ENCODE measurements at regions not wholly inside any gene's neighbourhood (a gene's known extent, or its start where the extent isn't known, plus 50 kb on each side); places are given as distances from the start of the nearest gene placed in this dataset.

- peaks cover 2% of the 10 kb centered on the region for H3K36me3 Mint-ChIP-seq
- H3K27ac Mint-ChIP-seq: no peak overlapping the region
These were observed 98.2 kb upstream of the C1QTNF9B start for GRCh38 chr13:23995283-23996073.

DNA sequence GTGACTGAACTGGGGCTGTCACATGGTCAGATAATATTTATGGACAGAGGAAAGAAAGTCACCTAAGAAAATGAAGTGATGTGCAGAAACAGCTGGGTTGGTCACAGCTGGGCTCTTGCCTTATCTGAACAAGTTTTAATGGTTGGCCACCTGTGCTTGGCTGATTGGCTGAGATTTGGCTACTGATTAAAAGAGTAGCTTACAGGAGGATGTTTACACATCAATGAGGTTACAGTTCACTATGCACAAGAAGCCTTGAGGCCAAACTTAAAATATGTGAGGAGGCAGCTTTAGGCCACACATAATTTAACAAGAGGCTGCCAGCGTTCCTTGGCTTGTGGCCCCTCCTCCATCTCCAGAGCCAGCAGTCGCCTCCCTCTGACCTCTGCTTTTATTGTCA is 99.2 kb upstream of the C1QTNF9B start:
- Mint-ChIP-seq H3K36me3 (peaks cover 2% of the 10 kb centered on the region), H3K4me1 (no peaks in the 10 kb centered on the region), H3K4me3 (no peak overlapping the region), H3K9me3 (peaks cover 13% of the 10 kb centered on the region), H3K27ac (no peak overlapping the region), H3K27me3 (ENCODE audit: low read depth) (no peaks in the 10 kb centered on the region)
- DNase-seq (ENCODE audit: low spot score in 2 of 2, unreplicated experiment in 2 of 2): no peak
- TF ChIP-seq, protein P1, sequence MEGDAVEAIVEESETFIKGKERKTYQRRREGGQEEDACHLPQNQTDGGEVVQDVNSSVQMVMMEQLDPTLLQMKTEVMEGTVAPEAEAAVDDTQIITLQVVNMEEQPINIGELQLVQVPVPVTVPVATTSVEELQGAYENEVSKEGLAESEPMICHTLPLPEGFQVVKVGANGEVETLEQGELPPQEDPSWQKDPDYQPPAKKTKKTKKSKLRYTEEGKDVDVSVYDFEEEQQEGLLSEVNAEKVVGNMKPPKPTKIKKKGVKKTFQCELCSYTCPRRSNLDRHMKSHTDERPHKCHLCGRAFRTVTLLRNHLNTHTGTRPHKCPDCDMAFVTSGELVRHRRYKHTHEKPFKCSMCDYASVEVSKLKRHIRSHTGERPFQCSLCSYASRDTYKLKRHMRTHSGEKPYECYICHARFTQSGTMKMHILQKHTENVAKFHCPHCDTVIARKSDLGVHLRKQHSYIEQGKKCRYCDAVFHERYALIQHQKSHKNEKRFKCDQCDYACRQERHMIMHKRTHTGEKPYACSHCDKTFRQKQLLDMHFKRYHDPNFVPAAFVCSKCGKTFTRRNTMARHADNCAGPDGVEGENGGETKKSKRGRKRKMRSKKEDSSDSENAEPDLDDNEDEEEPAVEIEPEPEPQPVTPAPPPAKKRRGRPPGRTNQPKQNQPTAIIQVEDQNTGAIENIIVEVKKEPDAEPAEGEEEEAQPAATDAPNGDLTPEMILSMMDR (IDR thresholded peaks at IDR 0.05; ENCODE audit: unreplicated experiment): no peak

More at GRCh38 chr13:23995283-23996073, 98.2 kb upstream of the C1QTNF9B start:
- Mint-ChIP-seq H3K4me3 (no peak overlapping the region), H3K9me3 (peaks cover 13% of the 10 kb centered on the region), H3K27me3 (ENCODE audit: low read depth) (no peaks in the 10 kb centered on the region), H3K4me1 (peaks cover under 1% of the 10 kb centered on the region)
- DNase-seq (ENCODE audit: low spot score in 2 of 2, unreplicated experiment in 2 of 2): no peak
- TF ChIP-seq, protein P1 (IDR thresholded peaks at IDR 0.05; ENCODE audit: unreplicated experiment): no peak

GRCh38 chr13:23999424-23999823 is 102.1 kb upstream of the C1QTNF9B start:
- Mint-ChIP-seq H3K4me3 (no peak overlapping the region), H3K36me3 (peaks cover 2% of the 10 kb centered on the region), H3K4me1 (no peaks in the 10 kb centered on the region), H3K27ac (no peak overlapping the region), H3K9me3 (peaks cover 13% of the 10 kb centered on the region), H3K27me3 (ENCODE audit: low read depth) (no peaks in the 10 kb centered on the region)
- TF ChIP-seq, protein P1 (IDR thresholded peaks at IDR 0.05; ENCODE audit: unreplicated experiment): no peak
- no peak for DNase-seq (ENCODE audit: low spot score in 2 of 2, unreplicated experiment in 2 of 2)

- no peak for DNase-seq (ENCODE audit: low spot score in 2 of 2, unreplicated experiment in 2 of 2)
- H3K27me3 Mint-ChIP-seq (ENCODE audit: low read depth): no peaks in the 10 kb centered on the region
- TF ChIP-seq, protein P1 (IDR thresholded peaks at IDR 0.05; ENCODE audit: unreplicated experiment): no peak
- no peak overlapping the region for H3K27ac Mint-ChIP-seq
- H3K4me1 Mint-ChIP-seq: peaks cover 18% of the 10 kb centered on the region
- no peak overlapping the region for H3K4me3 Mint-ChIP-seq
- H3K9me3 Mint-ChIP-seq: peaks cover 3% of the 10 kb centered on the region
- H3K36me3 Mint-ChIP-seq: no peaks in the 10 kb centered on the region
These were observed 105.0 kb upstream of the C1QTNF9B start for GRCh38 chr13:24002206-24002815.

GRCh38 chr13:24004142-24004899 is 107.0 kb upstream of the C1QTNF9B start:
- DNase-seq (ENCODE audit: low spot score in 2 of 2, unreplicated experiment in 2 of 2): no peak
- Mint-ChIP-seq H3K9me3 (no peaks in the 10 kb centered on the region), H3K4me1 (peaks cover 18% of the 10 kb centered on the region), H3K27me3 (ENCODE audit: low read depth) (no peaks in the 10 kb centered on the region), H3K4me3 (no peak overlapping the region), H3K36me3 (no peaks in the 10 kb centered on the region), H3K27ac (no peak overlapping the region)
- TF ChIP-seq, protein P1 (IDR thresholded peaks at IDR 0.05; ENCODE audit: unreplicated experiment): no peak
